OCI-M1 (cell line): ENCODE measurements at regions not wholly inside any gene's neighbourhood (a gene's known extent, or its start where the extent isn't known, plus 50 kb on each side); places are given as distances from the start of the nearest gene placed in this dataset.

Source experiments
- DNase-seq: peaks from one replicate; lab custom pipeline; 2025; lab: John Stamatoyannopoulos, UW

DNA sequence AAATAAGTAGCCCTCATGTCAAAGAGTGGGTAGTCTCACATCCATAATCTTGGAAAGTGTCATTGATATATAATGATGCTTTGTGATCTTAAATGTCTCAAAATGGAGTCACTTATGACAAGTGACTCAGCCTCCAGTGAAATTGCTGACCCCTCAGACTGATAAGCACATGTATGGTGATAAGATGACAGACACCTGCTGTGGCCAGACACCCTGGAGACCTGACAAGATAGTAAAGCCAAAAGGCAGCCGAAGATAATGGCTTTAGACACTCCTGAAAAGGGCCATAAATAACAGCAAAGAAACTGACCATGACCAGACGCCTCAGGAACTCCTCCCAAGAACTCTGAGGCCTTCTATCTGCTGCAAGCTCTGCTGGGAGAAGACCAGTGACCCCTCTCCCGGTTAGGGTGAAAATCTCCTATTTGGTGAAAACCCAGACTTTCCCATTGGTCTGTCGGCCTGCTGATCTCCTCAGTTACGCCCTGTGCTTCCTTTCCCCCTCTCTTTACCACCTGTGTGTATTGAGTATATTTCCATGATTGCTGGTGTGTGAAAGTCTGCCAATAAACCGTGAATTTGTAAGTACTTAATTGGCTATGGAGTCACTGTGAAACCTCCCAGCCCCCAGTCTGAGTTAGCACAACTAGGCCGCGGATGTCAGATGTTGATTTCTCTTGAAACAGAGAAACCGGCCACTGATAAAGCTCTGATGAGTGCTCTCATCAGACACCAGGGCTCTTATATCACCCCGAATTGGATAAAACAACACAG is 226.7 kb upstream of the MYOCD start:
- peak; percentile 70 for DNase-seq

- no peak for DNase-seq
Measured at GRCh38 chr17:12445331-12445730, 220.4 kb upstream of the MYOCD start.

DNA sequence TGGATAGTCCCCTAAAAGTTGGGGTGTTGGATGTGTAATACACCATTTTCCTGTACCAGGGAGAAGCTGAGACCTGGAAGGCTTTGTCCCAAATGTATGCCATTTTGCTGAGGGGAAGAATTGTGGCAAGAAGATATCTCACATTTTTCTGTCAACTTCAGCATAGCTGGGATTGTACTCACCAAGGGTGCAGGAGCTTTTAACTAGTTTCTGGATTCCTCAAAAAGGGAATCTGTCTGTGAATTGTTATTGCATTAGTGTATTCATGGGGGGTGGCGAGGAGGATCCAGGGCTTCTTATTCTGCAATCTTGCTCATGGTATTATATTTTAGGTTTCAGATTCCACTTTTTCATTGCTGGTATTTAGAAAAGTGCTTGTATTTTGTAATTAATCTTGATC is 208.2 kb upstream of the MYOCD start:
- no peak for DNase-seq

GRCh38 chr17:12459736-12460135 is 206.0 kb upstream of the MYOCD start:
- DNase-seq, result no peak

- DNase-seq, result no peak
Measured at GRCh38 chr17:12463102-12463501, 202.6 kb upstream of the MYOCD start.

- DNase-seq, result no peak
Measured at GRCh38 chr17:12472252-12473173, 193.2 kb upstream of the MYOCD start.

GRCh38 chr17:12478311-12478710 is 187.4 kb upstream of the MYOCD start:
- DNase-seq, result no peak

GRCh38 chr17:12485361-12485906 is 180.3 kb upstream of the MYOCD start:
- no peak for DNase-seq

- no peak for DNase-seq
Measured at GRCh38 chr17:12489325-12489724, 176.4 kb upstream of the MYOCD start.

DNA sequence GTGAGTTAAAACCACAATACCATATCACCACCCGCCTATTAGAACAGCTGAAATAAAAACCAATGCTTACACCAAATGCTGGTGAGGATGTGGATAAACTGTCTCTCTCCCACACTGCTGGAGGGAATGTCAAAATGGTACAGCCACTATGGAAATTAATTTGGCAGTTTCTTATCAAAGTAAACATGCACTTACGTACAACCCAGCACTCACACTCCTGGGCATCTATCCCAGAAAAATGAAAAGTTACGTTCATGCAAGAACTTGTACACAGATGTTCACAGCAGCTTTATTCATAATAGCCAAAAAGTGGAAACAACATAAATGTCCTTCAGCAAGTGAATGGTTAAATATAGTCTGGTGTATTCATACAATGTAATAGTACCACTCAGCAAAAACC is 173.2 kb upstream of the MYOCD start:
- DNase-seq, result no peak

GRCh38 chr17:12505866-12506265 is 159.8 kb upstream of the MYOCD start:
- no peak for DNase-seq

DNA sequence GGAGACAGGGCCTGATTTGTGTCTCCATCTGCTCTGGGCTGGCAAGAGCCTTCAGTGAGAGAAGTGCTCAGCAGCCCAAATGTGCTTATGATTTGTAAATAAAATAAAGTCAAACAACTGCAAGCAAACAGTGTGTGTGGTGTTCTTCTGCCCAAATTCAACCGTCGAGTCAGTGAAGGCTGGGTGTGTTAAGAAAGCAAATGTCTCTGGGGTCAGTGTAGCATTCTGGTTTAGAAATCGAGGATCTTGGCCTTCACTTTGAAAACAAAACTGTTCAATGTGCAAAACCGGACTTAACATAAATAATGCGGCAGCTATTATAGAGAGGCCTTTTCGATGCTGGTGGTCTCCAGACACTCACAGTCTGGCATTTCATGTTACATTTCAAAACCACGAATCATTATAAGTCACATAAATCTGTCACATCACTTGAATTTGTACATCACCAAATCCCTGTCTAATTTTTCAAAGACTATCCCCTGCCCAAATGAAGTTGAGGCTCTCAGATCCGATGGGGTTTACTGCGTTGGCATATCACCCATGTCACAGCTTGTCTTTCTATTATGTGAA is 158.6 kb upstream of the MYOCD start:
- no peak for DNase-seq

DNA sequence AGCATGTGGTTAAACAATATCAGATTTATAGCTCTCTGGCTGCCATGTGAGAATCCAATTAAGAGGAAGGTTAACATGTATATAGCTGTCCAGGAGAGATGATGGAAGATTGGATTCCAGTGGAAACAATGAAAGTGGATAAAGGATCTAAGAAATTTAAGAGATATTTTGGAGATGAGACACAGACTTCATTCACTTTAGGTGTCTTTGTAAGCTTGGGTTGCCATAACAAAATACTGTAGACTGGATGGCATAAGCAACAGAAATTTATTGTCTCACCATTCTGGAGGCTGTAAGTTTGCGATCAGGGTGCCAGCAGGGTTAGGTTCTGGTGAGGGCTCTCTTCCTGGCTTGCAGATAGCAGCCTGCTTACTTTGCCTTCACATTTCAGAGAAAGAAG is 155.9 kb upstream of the MYOCD start:
- DNase-seq, result no peak

GRCh38 chr17:12510535-12510934 is 155.2 kb upstream of the MYOCD start:
- no peak for DNase-seq

GRCh38 chr17:12512694-12513355 is 152.9 kb upstream of the MYOCD start:
- DNase-seq, result no peak

DNA sequence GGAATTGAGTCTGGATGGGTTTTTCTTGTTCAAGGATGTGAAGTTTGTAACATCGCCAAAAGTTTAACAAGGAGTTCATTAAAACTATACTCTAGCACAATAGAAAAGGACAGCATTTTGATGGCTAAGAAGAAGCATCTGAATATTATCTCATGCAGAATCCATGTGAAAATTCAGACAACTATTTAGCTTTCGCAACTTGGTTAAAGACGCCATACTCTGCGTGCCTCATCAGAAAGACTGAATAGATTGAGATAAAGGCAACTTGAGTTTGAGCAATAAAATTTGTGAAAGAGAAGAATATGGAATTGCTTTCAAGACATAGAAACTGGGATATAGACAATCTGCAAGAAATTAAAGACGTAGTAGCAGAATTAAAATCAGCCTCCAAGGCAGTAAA is 151.1 kb upstream of the MYOCD start:
- DNase-seq, result no peak

- no peak for DNase-seq
Measured at GRCh38 chr17:12519956-12520594, 145.6 kb upstream of the MYOCD start.

DNA sequence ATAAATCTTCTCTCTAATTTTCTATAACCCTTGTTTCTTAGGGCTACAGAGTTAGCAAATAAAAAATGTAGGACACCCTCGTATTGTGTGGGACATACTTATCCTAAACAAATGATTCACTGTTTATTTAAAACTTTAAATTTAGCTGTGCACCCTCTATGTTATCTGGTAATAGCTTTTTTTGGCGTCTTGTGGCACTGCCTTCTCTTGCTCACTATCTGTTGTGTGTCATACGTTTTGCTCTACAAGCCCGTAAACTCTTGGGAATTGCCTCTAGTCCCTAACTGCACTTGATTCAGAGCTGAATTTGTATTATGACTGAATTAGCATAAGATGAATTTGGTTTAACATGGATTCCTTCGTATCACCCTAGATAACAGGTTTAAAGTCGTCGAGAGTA is 144.3 kb upstream of the MYOCD start:
- no peak for DNase-seq

DNA sequence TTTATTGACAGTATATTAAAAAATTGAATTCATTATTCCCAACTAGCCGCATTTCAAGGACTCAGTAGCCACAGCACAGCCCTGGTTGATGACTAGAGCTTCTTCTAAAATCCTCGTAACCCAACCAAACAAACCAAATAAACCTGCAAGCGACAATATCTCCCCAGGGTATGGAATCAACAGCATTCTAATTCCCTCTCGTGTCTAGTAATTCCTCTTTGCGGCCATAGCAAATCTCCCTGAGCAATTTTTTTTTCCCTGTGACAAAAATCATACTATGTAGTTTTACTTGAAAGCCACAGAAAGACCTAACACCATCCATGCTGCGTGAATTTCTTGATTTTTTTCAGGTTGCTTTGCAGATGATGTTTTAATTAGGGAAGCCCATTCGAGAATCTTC is 143.4 kb upstream of the MYOCD start:
- no peak for DNase-seq

DNA sequence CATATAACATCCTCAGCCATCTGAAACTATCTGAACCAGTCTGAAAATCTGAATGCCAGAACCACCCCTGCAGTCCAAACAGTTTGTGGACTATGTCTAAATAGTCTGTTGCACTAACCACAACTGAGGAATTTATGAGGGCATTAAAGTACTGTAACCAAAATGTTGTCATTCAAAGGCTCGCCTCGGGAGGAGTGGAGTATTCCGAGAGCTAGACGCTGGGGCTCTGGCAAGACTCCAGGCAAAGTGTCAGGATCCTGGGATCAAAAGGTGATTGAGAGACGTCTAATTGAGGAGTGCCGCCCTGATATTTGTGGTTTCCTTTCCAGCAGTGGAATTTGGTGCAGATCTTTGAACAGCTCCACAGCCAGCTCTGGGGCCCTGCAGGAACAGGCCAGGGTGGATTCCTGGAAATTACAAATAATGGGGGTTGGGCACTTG is 142.9 kb upstream of the MYOCD start:
- no peak for DNase-seq

DNA sequence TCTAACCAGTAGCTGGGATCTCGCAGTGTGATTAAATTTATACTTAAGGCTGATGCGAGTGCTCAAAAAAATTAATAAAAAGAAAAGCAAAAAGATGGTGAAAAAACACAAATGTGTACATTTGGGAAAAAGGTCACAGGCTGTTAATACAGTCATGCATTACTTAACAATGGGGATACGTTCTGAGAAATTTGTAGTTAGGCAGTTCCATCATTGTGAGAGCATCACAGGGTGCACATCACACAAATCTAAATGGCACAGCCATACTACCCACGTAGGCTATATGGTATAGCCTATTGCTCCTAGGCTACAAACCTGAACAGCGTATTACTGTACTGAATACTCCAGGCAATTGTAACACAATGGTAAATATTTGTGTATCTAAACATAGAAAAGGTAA is 142.4 kb upstream of the MYOCD start:
- DNase-seq, result no peak

- no peak for DNase-seq
Measured at GRCh38 chr17:12528036-12528435, 137.7 kb upstream of the MYOCD start.
